ENCODE measurements at regions not wholly inside any gene's neighbourhood (a gene's known extent, or its start where the extent isn't known, plus 50 kb on each side); places are given as distances from the start of the nearest gene placed in this dataset.

GRCh38 chr5:13325765-13326164 is 618.7 kb downstream of the DNAH5 start:
- Histone ChIP-seq H3K36me3 (no peaks in the 10 kb centered on the region), H3K9me3 (peaks cover 0 to 4% (median 0%) of the 10 kb centered on the region in 4 donors), H3K27ac (no peak overlapping the region), H3K4me3 (no peak overlapping the region), H3K27me3 (no peaks in the 10 kb centered on the region), H3K4me1 (no peaks in the 10 kb centered on the region)
- no peak for TF ChIP-seq CTCF (IDR thresholded peaks at IDR 0.05)
- TF ChIP-seq POLR2A (IDR thresholded peaks at IDR 0.05): no peak
- no peak for DNase-seq

GRCh38 chr5:13322769-13323168 is 621.7 kb downstream of the DNAH5 start:
- H3K4me1 ChIP-seq: no peaks in the 10 kb centered on the region
- no peak overlapping the region for H3K27ac ChIP-seq
- H3K36me3 ChIP-seq: no peaks in the 10 kb centered on the region
- H3K4me3 ChIP-seq: no peak overlapping the region
- no peaks in the 10 kb centered on the region for H3K9me3 ChIP-seq
- H3K27me3 ChIP-seq: no peaks in the 10 kb centered on the region
- TF ChIP-seq CTCF (IDR thresholded peaks at IDR 0.05): no peak
- no peak for TF ChIP-seq POLR2A (IDR thresholded peaks at IDR 0.05)
- DNase-seq: no peak

GRCh38 chr5:13317654-13318053 is 626.8 kb downstream of the DNAH5 start:
- Histone ChIP-seq H3K4me1 (no peaks in the 10 kb centered on the region), H3K27ac (no peak overlapping the region), H3K27me3 (no peaks in the 10 kb centered on the region), H3K4me3 (no peak overlapping the region), H3K9me3 (no peaks in the 10 kb centered on the region), H3K36me3 (no peaks in the 10 kb centered on the region)
- DNase-seq: no peak
- no peak for TF ChIP-seq CTCF (IDR thresholded peaks at IDR 0.05)
- no peak for TF ChIP-seq POLR2A (IDR thresholded peaks at IDR 0.05)

- Histone ChIP-seq H3K4me1 (no peaks in the 10 kb centered on the region), H3K4me3 (no peak overlapping the region), H3K36me3 (no peaks in the 10 kb centered on the region), H3K9me3 (no peaks in the 10 kb centered on the region), H3K27me3 (no peaks in the 10 kb centered on the region), H3K27ac (no peak overlapping the region)
- TF ChIP-seq POLR2A (IDR thresholded peaks at IDR 0.05): no peak
- no peak for TF ChIP-seq CTCF (IDR thresholded peaks at IDR 0.05)
- no peak for DNase-seq
Measured at GRCh38 chr5:13316176-13316575, 628.3 kb downstream of the DNAH5 start.

- no peaks in the 10 kb centered on the region for H3K9me3 ChIP-seq
- no peaks in the 10 kb centered on the region for H3K36me3 ChIP-seq
- no peaks in the 10 kb centered on the region for H3K4me1 ChIP-seq
- DNase-seq: no peak
- no peak for TF ChIP-seq CTCF (IDR thresholded peaks at IDR 0.05)
- TF ChIP-seq POLR2A (IDR thresholded peaks at IDR 0.05): no peak
- H3K4me3 ChIP-seq: no peak overlapping the region
- H3K27ac ChIP-seq: no peak overlapping the region
- H3K27me3 ChIP-seq: no peaks in the 10 kb centered on the region
Measured at GRCh38 chr5:13307480-13307879, 637.0 kb downstream of the DNAH5 start.

- no peak for DNase-seq
- TF ChIP-seq POLR2A (IDR thresholded peaks at IDR 0.05): no peak
- TF ChIP-seq CTCF (IDR thresholded peaks at IDR 0.05): no peak
- no peak overlapping the region for H3K27ac ChIP-seq
- no peaks in the 10 kb centered on the region for H3K4me1 ChIP-seq
- no peaks in the 10 kb centered on the region for H3K27me3 ChIP-seq
- no peak overlapping the region for H3K4me3 ChIP-seq
- H3K9me3 ChIP-seq: no peaks in the 10 kb centered on the region
- H3K36me3 ChIP-seq: no peaks in the 10 kb centered on the region
Measured at GRCh38 chr5:13303445-13303844, 641.0 kb downstream of the DNAH5 start.

Data from Peyer's patch (tissue), 4 donors.